ENCODE measurements at regions not wholly inside any gene's neighbourhood (a gene's known extent, or its start where the extent isn't known, plus 50 kb on each side); places are given as distances from the start of the nearest gene placed in this dataset.

- Histone ChIP-seq H3K9me3 (ENCODE audit: control insufficient read depth in 1 of 2, low read length in 2 of 2) (no peaks in the 10 kb centered on the region), H3K27ac (ENCODE audit: low read depth, low read length) (no peak overlapping the region), H3K36me3 (ENCODE audit: control insufficient read depth in 1 of 2, insufficient read depth in 2 of 2, low read length in 2 of 2) (no peaks in the 10 kb centered on the region), H3K4me3 (ENCODE audit: low read depth in 1 of 2, low read length in 2 of 2) (no peak overlapping the region), H3K9ac (ENCODE audit: low read depth in 1 of 2, low read length in 2 of 2) (no peak overlapping the region), H3K4me1 (ENCODE audit: control insufficient read depth in 1 of 2, insufficient read depth in 2 of 2, low read length in 2 of 2) (no peaks in the 10 kb centered on the region), H3K27me3 (ENCODE audit: control insufficient read depth in 1 of 2, insufficient read depth in 2 of 2, low read length in 2 of 2) (no peaks in the 10 kb centered on the region)
Measured at GRCh38 chr11:129249923-129250322, 57.8 kb upstream of the ARHGAP32 start.

- no peaks in the 10 kb centered on the region for H3K27me3 ChIP-seq (ENCODE audit: control insufficient read depth in 1 of 2, insufficient read depth in 2 of 2, low read length in 2 of 2)
- H3K27ac ChIP-seq (ENCODE audit: low read depth, low read length): no peak overlapping the region
- no peaks in the 10 kb centered on the region for H3K9me3 ChIP-seq (ENCODE audit: control insufficient read depth in 1 of 2, low read length in 2 of 2)
Measured at GRCh38 chr11:129249351-129249750, 57.2 kb upstream of the ARHGAP32 start.

GRCh38 chr11:129248618-129249017 is 56.5 kb upstream of the ARHGAP32 start:
- no peaks in the 10 kb centered on the region for H3K36me3 ChIP-seq (ENCODE audit: control insufficient read depth in 1 of 2, insufficient read depth in 2 of 2, low read length in 2 of 2)
- no peak overlapping the region for H3K4me3 ChIP-seq (ENCODE audit: low read depth in 1 of 2, low read length in 2 of 2)
- H3K9ac ChIP-seq (ENCODE audit: low read depth in 1 of 2, low read length in 2 of 2): no peak overlapping the region
- H3K4me1 ChIP-seq (ENCODE audit: control insufficient read depth in 1 of 2, insufficient read depth in 2 of 2, low read length in 2 of 2): no peaks in the 10 kb centered on the region
- H3K9me3 ChIP-seq (ENCODE audit: control insufficient read depth in 1 of 2, low read length in 2 of 2): no peaks in the 10 kb centered on the region
- H3K27me3 ChIP-seq (ENCODE audit: control insufficient read depth in 1 of 2, insufficient read depth in 2 of 2, low read length in 2 of 2): no peaks in the 10 kb centered on the region
- no peak overlapping the region for H3K27ac ChIP-seq (ENCODE audit: low read depth, low read length)

More at GRCh38 chr11:129249351-129249750, 57.2 kb upstream of the ARHGAP32 start:
- Histone ChIP-seq H3K4me1 (ENCODE audit: control insufficient read depth in 1 of 2, insufficient read depth in 2 of 2, low read length in 2 of 2) (no peaks in the 10 kb centered on the region), H3K9ac (ENCODE audit: low read depth in 1 of 2, low read length in 2 of 2) (no peak overlapping the region), H3K4me3 (ENCODE audit: low read depth in 1 of 2, low read length in 2 of 2) (no peak overlapping the region), H3K36me3 (ENCODE audit: control insufficient read depth in 1 of 2, insufficient read depth in 2 of 2, low read length in 2 of 2) (no peaks in the 10 kb centered on the region)

- H3K4me3 ChIP-seq (ENCODE audit: low read depth in 1 of 2, low read length in 2 of 2): no peak overlapping the region
- H3K36me3 ChIP-seq (ENCODE audit: control insufficient read depth in 1 of 2, insufficient read depth in 2 of 2, low read length in 2 of 2): no peaks in the 10 kb centered on the region
- no peaks in the 10 kb centered on the region for H3K27me3 ChIP-seq (ENCODE audit: control insufficient read depth in 1 of 2, insufficient read depth in 2 of 2, low read length in 2 of 2)
- H3K9me3 ChIP-seq (ENCODE audit: control insufficient read depth in 1 of 2, low read length in 2 of 2): no peaks in the 10 kb centered on the region
- H3K9ac ChIP-seq (ENCODE audit: low read depth in 1 of 2, low read length in 2 of 2): no peak overlapping the region
- no peak overlapping the region for H3K27ac ChIP-seq (ENCODE audit: low read depth, low read length)
- H3K4me1 ChIP-seq (ENCODE audit: control insufficient read depth in 1 of 2, insufficient read depth in 2 of 2, low read length in 2 of 2): no peaks in the 10 kb centered on the region
Measured at GRCh38 chr11:129247135-129247534, 55.0 kb upstream of the ARHGAP32 start.

DNA sequence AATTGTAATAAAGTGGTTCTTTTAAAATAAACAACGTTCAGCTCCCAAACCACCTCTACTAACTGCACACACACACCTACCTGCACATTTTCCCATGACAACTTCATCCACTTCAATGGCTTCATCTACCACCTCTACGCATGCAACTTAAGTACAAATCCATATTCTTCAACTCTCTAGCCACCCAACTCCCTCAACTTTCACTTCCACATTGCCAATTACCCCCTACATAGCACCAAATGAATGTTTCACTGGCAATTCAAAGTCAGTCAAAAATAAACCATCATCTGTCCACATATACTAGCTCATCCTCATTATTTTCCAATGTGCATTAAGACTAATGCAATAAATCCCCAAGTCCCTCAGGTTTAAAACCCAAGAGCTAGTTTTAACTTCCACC is 50.7 kb upstream of the ARHGAP32 start:
- H3K4me3 ChIP-seq (ENCODE audit: low read depth in 1 of 2, low read length in 2 of 2): no peak overlapping the region
- H3K27ac ChIP-seq (ENCODE audit: low read depth, low read length): no peak overlapping the region
- H3K36me3 ChIP-seq (ENCODE audit: control insufficient read depth in 1 of 2, insufficient read depth in 2 of 2, low read length in 2 of 2): no peaks in the 10 kb centered on the region
- no peaks in the 10 kb centered on the region for H3K4me1 ChIP-seq (ENCODE audit: control insufficient read depth in 1 of 2, insufficient read depth in 2 of 2, low read length in 2 of 2)
- no peaks in the 10 kb centered on the region for H3K9me3 ChIP-seq (ENCODE audit: control insufficient read depth in 1 of 2, low read length in 2 of 2)
- H3K27me3 ChIP-seq (ENCODE audit: control insufficient read depth in 1 of 2, insufficient read depth in 2 of 2, low read length in 2 of 2): no peaks in the 10 kb centered on the region
- no peak overlapping the region for H3K9ac ChIP-seq (ENCODE audit: low read depth in 1 of 2, low read length in 2 of 2)
